Stimulated activated CD4-positive, alpha-beta T cell treated with anti-CD3 and anti-CD28 coated beads, Interleukin-1b, Interleukin-23, amount 100 ng/mL, for 4 hours (primary cell): ENCODE measurements at regions not wholly inside any gene's neighbourhood (a gene's known extent, or its start where the extent isn't known, plus 50 kb on each side); places are given as distances from the start of the nearest gene placed in this dataset.

ENCODE experiments used
- DNase-seq, 2 donors: peaks; one replicate each; pipeline ENCODE4 v3.0.0-alpha.2; 2020; ENCODE audit warnings: low read depth in 2 of 2

- no peak for DNase-seq
These were observed 333.6 kb upstream of the TBL1XR1 start for GRCh38 chr3:177530908-177531307.

- no peak for DNase-seq
These were observed 339.6 kb upstream of the TBL1XR1 start for GRCh38 chr3:177536873-177537272.

- DNase-seq = no peak
These were observed 340.3 kb upstream of the TBL1XR1 start for GRCh38 chr3:177537612-177538011.

- no peak for DNase-seq
These were observed 340.9 kb upstream of the TBL1XR1 start for GRCh38 chr3:177538048-177538749.

- DNase-seq = no peak
These were observed 341.8 kb upstream of the TBL1XR1 start for GRCh38 chr3:177538750-177539730.

GRCh38 chr3:177541541-177541940 is 344.3 kb upstream of the TBL1XR1 start:
- no peak for DNase-seq

GRCh38 chr3:177545964-177546363 is 348.7 kb upstream of the TBL1XR1 start:
- DNase-seq = no peak

- no peak for DNase-seq
These were observed 350.5 kb upstream of the TBL1XR1 start for GRCh38 chr3:177547711-177548350.

- no peak for DNase-seq
These were observed 353.4 kb upstream of the TBL1XR1 start for GRCh38 chr3:177550667-177551066.

- DNase-seq = no peak
These were observed 354.2 kb upstream of the TBL1XR1 start for GRCh38 chr3:177551431-177551836.

- DNase-seq = no peak
These were observed 354.8 kb upstream of the TBL1XR1 start for GRCh38 chr3:177552051-177552450.

GRCh38 chr3:177553012-177553411 is 355.7 kb upstream of the TBL1XR1 start:
- no peak for DNase-seq

GRCh38 chr3:177553579-177553978 is 356.3 kb upstream of the TBL1XR1 start:
- no peak for DNase-seq

GRCh38 chr3:177554895-177555759 is 357.8 kb upstream of the TBL1XR1 start:
- no peak for DNase-seq

- DNase-seq = no peak
These were observed 360.3 kb upstream of the TBL1XR1 start for GRCh38 chr3:177557548-177557947.

GRCh38 chr3:177561365-177561764 is 364.1 kb upstream of the TBL1XR1 start:
- no peak for DNase-seq

- no peak for DNase-seq
These were observed 364.6 kb upstream of the TBL1XR1 start for GRCh38 chr3:177561769-177562392.

- no peak for DNase-seq
These were observed 366.0 kb upstream of the TBL1XR1 start for GRCh38 chr3:177563243-177563780.

- DNase-seq = no peak
These were observed 366.5 kb upstream of the TBL1XR1 start for GRCh38 chr3:177563792-177564191.

- no peak for DNase-seq
These were observed 368.7 kb upstream of the TBL1XR1 start for GRCh38 chr3:177565981-177566380.

GRCh38 chr3:177567833-177568232 is 370.6 kb upstream of the TBL1XR1 start:
- DNase-seq = no peak
